Testis (tissue), 2 donors: ENCODE measurements at regions not wholly inside any gene's neighbourhood (a gene's known extent, or its start where the extent isn't known, plus 50 kb on each side); places are given as distances from the start of the nearest gene placed in this dataset.

ENCODE experiments used
- DNase-seq: peaks from one replicate; pipeline ENCODE4 v3.0.0-alpha.2; 2019
- H3K27ac ChIP-seq, 2 donors: fragments of 200-600 bp; sonication (generic); one replicate each; pipeline ENCODE4 v1.5.1; 2019
- H3K27me3 ChIP-seq: fragments of 200-600 bp; sonication (generic); one replicate; pipeline ENCODE4 v1.5.1; 2019
- H3K36me3 ChIP-seq: fragments of 200-600 bp; sonication (generic); one replicate; pipeline ENCODE4 v1.5.1; 2017; ENCODE audit warnings: low read depth; ENCODE audit errors: missing control alignments
- H3K4me1 ChIP-seq: fragments of 200-600 bp; sonication (generic); one replicate; pipeline ENCODE4 v1.5.1; 2019
- H3K4me3 ChIP-seq, 2 donors: fragments of 200-600 bp; sonication (generic); one replicate each; pipeline ENCODE4 v1.5.1; 2017 to 2019
- H3K9me3 ChIP-seq: fragments of 200-600 bp; sonication (generic); one replicate; pipeline ENCODE4 v1.5.1; 2017
- CTCF ChIP-seq, 3 experiments: fragments of 450-650 bp in 2 of 3; fragments of 200-600 bp in 1 of 3; sonication (generic) in 1 of 3; IDR thresholded peaks; one replicate each; pipeline ENCODE4 v1.5.1; 2016 to 2019; ENCODE audit warnings: antibody characterized with exemption in 3 of 3, mild to moderate bottlenecking in 2 of 3, moderate library complexity in 1 of 3
- POLR2A ChIP-seq: fragments of 450-650 bp; IDR thresholded peaks from one replicate; pipeline ENCODE4 v1.6.1; 2017; ENCODE audit warnings: antibody characterized with exemption, mild to moderate bottlenecking, moderate library complexity
- WGBS, 2 donors: methylation state at CpG; one replicate each; pipeline ENCODE4 v1.1.5; 2018; 5-methylcytosine and 5-hydroxymethylcytosine counted together
- intact Hi-C: fragments of 100-400 bp; cut with DNase I; formaldehyde crosslinking; loops from one replicate; pipeline ENCODE4 v1.15.1; 2023; ENCODE audit warnings: low total_unique reads

GRCh38 chr18:65527879-65528633 is 222.8 kb upstream of the CDH7 start:
- WGBS, 2 donors, result 77% methylated on average over 4 of the region's 4 CpGs
- no peak overlapping the region for H3K4me3 ChIP-seq
- no peaks in the 10 kb centered on the region for H3K27me3 ChIP-seq
- H3K27ac ChIP-seq, result no peak overlapping the region
- H3K36me3 ChIP-seq, result no peaks in the 10 kb centered on the region
- TF ChIP-seq CTCF (IDR thresholded peaks at IDR 0.05) (no peak), POLR2A (no peak)
- intact Hi-C loops, result no loop called here
- no peak for DNase-seq
- no peaks in the 10 kb centered on the region for H3K4me1 ChIP-seq
- H3K9me3 ChIP-seq, result no peaks in the 10 kb centered on the region

DNA sequence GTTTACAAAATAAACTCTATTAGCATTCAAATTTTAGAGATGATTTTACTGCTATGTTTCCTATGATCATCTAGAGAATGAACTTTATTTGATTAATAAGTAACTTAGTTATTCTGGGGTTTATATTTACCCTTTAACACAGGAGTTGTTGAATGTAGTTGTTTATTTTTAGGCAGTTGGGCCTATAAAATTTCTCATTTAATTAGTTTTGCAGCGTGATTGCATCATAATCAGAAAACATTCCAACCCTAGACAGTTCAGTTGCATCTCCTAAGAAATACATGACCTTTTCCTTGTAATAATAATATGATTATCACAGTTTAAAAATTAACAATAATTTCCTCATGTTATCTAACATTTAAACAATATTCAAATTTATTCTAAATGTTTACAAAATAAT is 224.7 kb upstream of the CDH7 start:
- no peak overlapping the region for H3K27ac ChIP-seq
- WGBS, 2 donors, result 69 to 85% methylated on average over 1 of the region's 1 CpG
- intact Hi-C loops, result no loop called here
- H3K9me3 ChIP-seq, result no peaks in the 10 kb centered on the region
- H3K4me1 ChIP-seq, result no peaks in the 10 kb centered on the region
- no peak for DNase-seq
- TF ChIP-seq CTCF (IDR thresholded peaks at IDR 0.05), result no peak
- no peaks in the 10 kb centered on the region for H3K36me3 ChIP-seq
- no peaks in the 10 kb centered on the region for H3K27me3 ChIP-seq
- H3K4me3 ChIP-seq, result no peak overlapping the region

- intact Hi-C loops, result no loop called here
- H3K4me1 ChIP-seq, result no peaks in the 10 kb centered on the region
- DNase-seq, result no peak
- WGBS, 2 donors, result 92 to 100% methylated on average over 3 of the region's 3 CpGs
- no peak for TF ChIP-seq CTCF (IDR thresholded peaks at IDR 0.05)
- no peak for TF ChIP-seq POLR2A
- H3K36me3 ChIP-seq, result no peaks in the 10 kb centered on the region
- H3K27ac ChIP-seq, result no peak overlapping the region
- no peaks in the 10 kb centered on the region for H3K27me3 ChIP-seq
- H3K4me3 ChIP-seq, result no peak overlapping the region
- H3K9me3 ChIP-seq, result no peaks in the 10 kb centered on the region
These were observed 227.4 kb upstream of the CDH7 start for GRCh38 chr18:65523461-65523860.

DNA sequence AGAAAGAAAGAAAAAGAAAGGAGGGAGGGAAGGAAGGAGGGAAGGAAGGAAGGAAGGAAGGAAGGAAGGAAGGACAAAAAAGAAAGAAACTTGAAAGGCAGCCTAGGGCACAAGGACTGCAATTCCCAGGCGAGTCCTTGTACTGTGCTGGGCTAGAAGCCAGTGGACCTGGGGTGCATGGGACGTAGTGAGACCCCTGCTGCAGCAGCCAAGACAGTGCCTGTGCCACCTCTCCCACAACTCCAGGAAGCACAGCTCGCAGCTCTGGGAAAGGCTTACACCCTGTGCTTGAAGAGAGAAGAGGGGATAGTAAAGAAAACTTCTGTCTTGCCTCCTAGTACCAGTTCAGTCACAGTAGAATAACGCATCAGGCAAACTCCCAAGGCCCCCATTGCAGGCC is 227.9 kb upstream of the CDH7 start:
- Histone ChIP-seq H3K27me3 (no peaks in the 10 kb centered on the region), H3K4me1 (no peaks in the 10 kb centered on the region), H3K36me3 (no peaks in the 10 kb centered on the region), H3K27ac (no peak overlapping the region), H3K9me3 (no peaks in the 10 kb centered on the region), H3K4me3 (no peak overlapping the region)
- no peak for DNase-seq
- WGBS, 2 donors, result 73 to 77% methylated on average over 3 to 4 of the region's 4 CpGs
- no peak for TF ChIP-seq POLR2A
- no peak for TF ChIP-seq CTCF (IDR thresholded peaks at IDR 0.05)
- intact Hi-C loops, result no loop called here

- no peak overlapping the region for H3K27ac ChIP-seq
- H3K4me3 ChIP-seq, result no peak overlapping the region
- H3K9me3 ChIP-seq, result no peaks in the 10 kb centered on the region
- intact Hi-C loops, result no loop called here
- no peak for TF ChIP-seq CTCF (IDR thresholded peaks at IDR 0.05)
- no peak for TF ChIP-seq POLR2A
- no peaks in the 10 kb centered on the region for H3K27me3 ChIP-seq
- no peaks in the 10 kb centered on the region for H3K36me3 ChIP-seq
- DNase-seq, result no peak
- no peaks in the 10 kb centered on the region for H3K4me1 ChIP-seq
- 83 to 89% methylated on average over 5 of the region's 5 CpGs for WGBS, 2 donors
These were observed 234.6 kb upstream of the CDH7 start for GRCh38 chr18:65516209-65516608.
